HG02610 (cell line): ENCODE measurements at regions not wholly inside any gene's neighbourhood (a gene's known extent, or its start where the extent isn't known, plus 50 kb on each side); places are given as distances from the start of the nearest gene placed in this dataset.

Source experiments
- ATAC-seq: cut with Tn5 transposase; IDR thresholded peaks from one replicate; pipeline ENCODE4 v1.9.1; 2021; ENCODE audit warnings: mild to moderate bottlenecking, moderate library complexity; ENCODE audit not compliant: unreplicated experiment

GRCh38 chr9:4386819-4387218, 87.0 kb upstream of the GLIS3 start:
- ATAC-seq, result no peak

- no peak for ATAC-seq
These were observed 84.9 kb upstream of the GLIS3 start for GRCh38 chr9:4384750-4385149.

GRCh38 chr9:4382722-4383317, 83.0 kb upstream of the GLIS3 start:
- peak; percentile 45 for ATAC-seq

- ATAC-seq, result no peak
These were observed 81.9 kb upstream of the GLIS3 start for GRCh38 chr9:4381744-4382143.

GRCh38 chr9:4380406-4380805, 80.5 kb upstream of the GLIS3 start:
- no peak for ATAC-seq

- ATAC-seq, result no peak
These were observed 75.7 kb upstream of the GLIS3 start for GRCh38 chr9:4375424-4376200.

GRCh38 chr9:4371108-4371507, 71.2 kb upstream of the GLIS3 start:
- no peak for ATAC-seq

GRCh38 chr9:4370501-4370900, 70.6 kb upstream of the GLIS3 start:
- no peak for ATAC-seq

GRCh38 chr9:4366591-4367330, 66.9 kb upstream of the GLIS3 start:
- ATAC-seq, result no peak

- ATAC-seq, result no peak
These were observed 65.2 kb upstream of the GLIS3 start for GRCh38 chr9:4365055-4365454.

- ATAC-seq, result no peak
These were observed 62.4 kb upstream of the GLIS3 start for GRCh38 chr9:4362281-4362680.

- no peak for ATAC-seq
These were observed 59.1 kb upstream of the GLIS3 start for GRCh38 chr9:4359016-4359415.

- no peak for ATAC-seq
These were observed 58.1 kb upstream of the GLIS3 start for GRCh38 chr9:4357929-4358328.

- no peak for ATAC-seq
These were observed 56.4 kb upstream of the GLIS3 start for GRCh38 chr9:4356306-4356705.

- ATAC-seq, result no peak
These were observed 53.4 kb upstream of the GLIS3 start for GRCh38 chr9:4353236-4353635.

GRCh38 chr9:4349816-4350418, 50.0 kb upstream of the GLIS3 start:
- ATAC-seq, result no peak
